ENCODE measurements at regions not wholly inside any gene's neighbourhood (a gene's known extent, or its start where the extent isn't known, plus 50 kb on each side); places are given as distances from the start of the nearest gene placed in this dataset.

- TF ChIP-seq NFAT5 (CRISPR knock-in tag; IDR thresholded peaks at IDR 0.05): no peak
- no peak for TF ChIP-seq KDM1A (CRISPR knock-in tag; IDR thresholded peaks at IDR 0.05)
- no peak for TF ChIP-seq ESRRA (CRISPR knock-in tag; IDR thresholded peaks at IDR 0.05; ENCODE audit: low read depth)
- TF ChIP-seq ZNF335 (CRISPR knock-in tag; IDR thresholded peaks at IDR 0.05): no peak
- TF ChIP-seq TARDBP (CRISPR knock-in tag; IDR thresholded peaks at IDR 0.05): no peak
- no peak for TF ChIP-seq EHMT2 (IDR thresholded peaks at IDR 0.05; ENCODE audit: borderline replicate concordance, low read depth, low read length)
- no peak for TF ChIP-seq JUN (CRISPR knock-in tag; IDR thresholded peaks at IDR 0.05)
- no peak for TF ChIP-seq TBP (CRISPR knock-in tag; IDR thresholded peaks at IDR 0.05)
- TF ChIP-seq NR3C1 (CRISPR knock-in tag; IDR thresholded peaks at IDR 0.05): no peak
- TF ChIP-seq YY1 (IDR thresholded peaks at IDR 0.05; ENCODE audit: insufficient read depth, insufficient replicate concordance, low read depth, low read length): no peak
- TF ChIP-seq CEBPB (IDR thresholded peaks at IDR 0.05; ENCODE audit: borderline replicate concordance, low read depth, low read length): no peak
Observed at GRCh38 chr3:115361806-115362205, 214.7 kb upstream of the ZBTB20 start.

All from HepG2 (cell line).